Epithelial cell of proximal tubule (primary cell): ENCODE measurements at regions not wholly inside any gene's neighbourhood (a gene's known extent, or its start where the extent isn't known, plus 50 kb on each side); places are given as distances from the start of the nearest gene placed in this dataset.

Source experiments
- DNase-seq: peaks from one replicate; pipeline ENCODE4 v3.0.0-alpha.2; 2011; ENCODE audit warnings: low read depth
- H3K4me3 ChIP-seq: 2 replicates; pipeline ENCODE4 v1.5.1; 2011; ENCODE audit warnings: low read depth, mild to moderate bottlenecking, low read length
- CTCF ChIP-seq: conservative IDR thresholded peaks from 2 replicates; pipeline ENCODE4 v1.5.1; 2012; ENCODE audit warnings: low read depth, mild to moderate bottlenecking, low read length

GRCh38 chr16:86914876-86915717 is 336.7 kb downstream of the FOXL1 start:
- no peak overlapping the region for H3K4me3 ChIP-seq
- no peak for DNase-seq
- no peak for TF ChIP-seq CTCF

GRCh38 chr16:86917471-86918365 is 339.4 kb downstream of the FOXL1 start:
- no peak for TF ChIP-seq CTCF
- DNase-seq = no peak
- H3K4me3 ChIP-seq = no peak overlapping the region

GRCh38 chr16:86918637-86919036 is 340.3 kb downstream of the FOXL1 start:
- TF ChIP-seq CTCF = no peak

GRCh38 chr16:86919078-86919477 is 340.7 kb downstream of the FOXL1 start:
- DNase-seq = no peak
- H3K4me3 ChIP-seq = no peak overlapping the region
- no peak for TF ChIP-seq CTCF

More at GRCh38 chr16:86918637-86919036, 340.3 kb downstream of the FOXL1 start:
- DNase-seq = no peak
- no peak overlapping the region for H3K4me3 ChIP-seq

- H3K4me3 ChIP-seq = no peak overlapping the region
- no peak for DNase-seq
- no peak for TF ChIP-seq CTCF
Observed at GRCh38 chr16:86919578-86920305, 341.4 kb downstream of the FOXL1 start.

- no peak for TF ChIP-seq CTCF
Observed at GRCh38 chr16:86921289-86921688, 342.9 kb downstream of the FOXL1 start.

More at GRCh38 chr16:86921289-86921688, 342.9 kb downstream of the FOXL1 start:
- DNase-seq = no peak
- no peak overlapping the region for H3K4me3 ChIP-seq
